Urothelium cell line (cell line): ENCODE measurements at regions not wholly inside any gene's neighbourhood (a gene's known extent, or its start where the extent isn't known, plus 50 kb on each side); places are given as distances from the start of the nearest gene placed in this dataset.

Experiments
- DNase-seq: peaks from one replicate; pipeline ENCODE4 v3.0.0; 2011; ENCODE audit warnings: low spot score, mixed read lengths
- FAIRE-seq: peaks from 2 replicates; lab custom pipeline; 2011; peaks lifted over from hg19 to GRCh38; lab: Jason Lieb, UNC

DNA sequence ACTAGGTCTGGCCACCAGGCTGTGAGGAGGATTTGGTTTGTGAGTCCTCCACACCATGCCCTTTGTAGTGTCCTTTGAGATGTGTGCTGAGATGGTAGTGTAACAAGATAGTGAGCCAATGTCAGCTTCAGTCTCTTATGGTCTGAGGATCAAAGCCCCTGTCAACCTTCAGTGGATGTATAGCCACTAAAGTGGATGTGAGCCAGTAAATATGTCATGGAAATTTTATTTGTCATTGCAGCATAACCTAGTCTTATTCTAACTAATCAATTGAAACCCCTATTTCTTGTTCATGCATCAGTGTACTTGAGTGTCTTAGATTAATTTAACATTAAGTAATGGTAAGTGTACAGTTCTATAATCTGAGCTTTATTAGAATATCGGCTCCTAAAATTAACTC lies 51.0 kb upstream of the WAC start:
- FAIRE-seq (no peak), DNase-seq (no peak)
